NCI-H146 treated with DMSO at 0.1 percent for 48 hours (cell line): ENCODE measurements at regions not wholly inside any gene's neighbourhood (a gene's known extent, or its start where the extent isn't known, plus 50 kb on each side); places are given as distances from the start of the nearest gene placed in this dataset.

ENCODE experiments used
- DNase-seq: peaks from one replicate; lab custom pipeline; 2025; ENCODE audit not compliant: unreplicated experiment; lab: John Stamatoyannopoulos, UW

- DNase-seq: no peak
Measured at GRCh38 chr19:32257326-32258073, 87.9 kb upstream of the ZNF507 start.

- no peak for DNase-seq
Measured at GRCh38 chr19:32258167-32258566, 87.2 kb upstream of the ZNF507 start.

DNA sequence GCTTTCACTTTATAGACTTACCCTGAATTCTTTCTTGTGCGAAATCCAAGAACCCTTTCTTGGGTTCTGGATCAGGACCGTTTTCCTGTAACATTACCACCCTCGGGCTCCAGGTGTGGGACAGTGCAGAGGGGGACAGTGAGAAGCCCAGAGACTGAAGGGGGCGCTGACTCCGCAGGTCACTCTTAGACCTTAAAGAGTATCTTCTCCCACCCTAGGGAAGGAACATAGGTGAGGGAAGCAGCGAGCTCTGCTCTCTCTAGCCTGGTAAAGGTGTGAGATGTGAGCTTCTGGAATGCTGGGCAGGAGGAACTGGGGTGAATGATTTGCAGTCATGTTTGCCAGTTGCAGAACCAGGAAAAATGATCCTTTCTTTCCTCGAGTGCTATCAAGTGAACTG lies 80.8 kb upstream of the ZNF507 start:
- no peak for DNase-seq

DNA sequence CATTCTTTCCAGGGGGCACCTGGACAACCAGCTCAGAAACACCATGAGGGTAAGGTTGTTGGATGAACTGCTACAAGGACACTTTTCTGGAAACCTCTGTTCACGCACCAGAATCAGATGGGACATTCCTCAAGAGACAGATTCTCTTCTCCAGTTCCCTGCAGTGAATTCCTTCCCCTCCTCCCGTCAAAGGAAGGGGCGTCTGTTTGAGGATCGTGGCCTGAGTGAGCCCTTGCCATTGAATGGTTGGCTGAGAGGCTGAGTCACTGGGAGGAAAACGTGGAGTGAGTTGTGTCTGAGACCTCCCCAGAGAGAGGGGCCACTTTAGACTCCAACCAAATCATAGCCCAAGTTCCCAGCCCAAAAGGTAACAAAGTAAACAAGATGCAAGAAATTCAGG lies 79.4 kb upstream of the ZNF507 start:
- no peak for DNase-seq

GRCh38 chr19:32266460-32266859 lies 79.0 kb upstream of the ZNF507 start:
- no peak for DNase-seq

DNA sequence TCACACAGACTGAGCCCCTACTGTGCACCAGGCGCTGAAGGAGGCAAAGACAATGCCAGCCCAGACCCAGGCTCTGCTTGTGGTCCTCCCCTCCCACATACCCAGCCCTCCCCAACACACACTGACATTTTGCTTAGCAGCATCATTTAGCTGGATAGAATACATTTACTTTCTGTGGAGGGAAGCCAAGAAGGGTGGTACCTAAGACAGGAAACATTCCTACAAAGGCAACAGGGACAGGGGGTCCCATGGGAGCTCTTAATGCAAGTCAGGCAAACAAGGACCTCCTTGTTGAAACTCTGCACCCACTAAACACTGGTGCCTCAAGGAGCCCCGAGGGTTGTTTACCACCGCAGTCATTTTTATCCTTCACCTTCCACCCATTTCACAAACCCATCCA lies 77.0 kb upstream of the ZNF507 start:
- no peak for DNase-seq

DNA sequence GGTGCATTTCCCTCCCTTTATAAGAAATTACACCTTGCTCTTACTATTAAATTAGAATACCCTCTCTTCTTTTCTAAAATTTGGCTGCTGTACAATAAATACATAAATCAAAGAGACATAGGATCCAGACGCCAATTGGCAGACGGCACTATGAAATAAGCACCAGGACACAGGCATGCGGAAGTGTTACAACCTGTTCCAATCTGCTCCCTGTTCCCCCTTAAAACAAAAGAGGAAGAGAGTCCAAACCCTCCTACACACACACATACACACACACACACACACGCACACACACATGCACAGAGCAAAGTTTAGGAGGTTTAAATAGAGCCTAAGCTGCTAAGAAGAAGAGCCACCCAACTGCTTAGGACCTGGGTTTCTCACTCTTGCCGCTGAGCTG lies 75.6 kb upstream of the ZNF507 start:
- DNase-seq: no peak

DNA sequence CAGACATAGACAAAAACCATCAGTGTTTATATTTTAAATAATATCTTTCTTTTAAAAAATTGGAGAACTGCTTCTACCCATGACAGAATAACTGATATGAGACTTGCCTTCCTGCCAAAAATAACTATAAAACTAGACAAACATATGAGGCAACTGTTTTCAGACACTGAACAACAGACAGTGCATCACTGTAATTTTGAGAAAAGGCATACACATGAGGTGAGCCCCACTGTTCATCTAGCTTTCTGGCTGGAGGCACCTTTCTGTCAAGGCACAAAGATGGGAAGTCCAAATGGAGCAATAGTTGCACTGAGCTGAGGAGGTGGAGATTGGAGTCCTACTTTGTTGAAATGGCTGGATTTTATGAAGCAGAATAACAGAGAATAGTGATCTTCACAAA lies 71.9 kb upstream of the ZNF507 start:
- DNase-seq: no peak

GRCh38 chr19:32287086-32287485 lies 58.3 kb upstream of the ZNF507 start:
- DNase-seq: no peak

DNA sequence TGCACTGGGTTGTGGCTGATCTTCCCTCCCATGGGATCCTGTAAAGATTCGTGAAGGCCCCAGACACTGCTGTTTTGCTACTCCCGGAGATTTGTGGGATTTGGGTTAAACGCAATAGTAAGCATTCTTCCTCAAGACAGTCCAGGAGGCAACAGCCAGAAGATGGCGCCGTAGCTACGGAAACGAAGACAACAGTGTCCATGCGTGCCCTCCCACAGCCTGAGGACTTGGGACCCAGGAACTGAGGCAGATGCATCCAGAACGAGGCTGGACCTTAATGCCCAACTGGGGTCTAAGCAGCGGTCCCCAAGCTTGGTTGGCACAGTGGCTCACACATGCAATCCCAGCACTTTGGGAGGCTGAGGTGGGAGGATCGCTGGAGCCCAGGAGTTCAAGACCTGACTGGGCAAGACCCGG lies 57.6 kb upstream of the ZNF507 start:
- no peak for DNase-seq

DNA sequence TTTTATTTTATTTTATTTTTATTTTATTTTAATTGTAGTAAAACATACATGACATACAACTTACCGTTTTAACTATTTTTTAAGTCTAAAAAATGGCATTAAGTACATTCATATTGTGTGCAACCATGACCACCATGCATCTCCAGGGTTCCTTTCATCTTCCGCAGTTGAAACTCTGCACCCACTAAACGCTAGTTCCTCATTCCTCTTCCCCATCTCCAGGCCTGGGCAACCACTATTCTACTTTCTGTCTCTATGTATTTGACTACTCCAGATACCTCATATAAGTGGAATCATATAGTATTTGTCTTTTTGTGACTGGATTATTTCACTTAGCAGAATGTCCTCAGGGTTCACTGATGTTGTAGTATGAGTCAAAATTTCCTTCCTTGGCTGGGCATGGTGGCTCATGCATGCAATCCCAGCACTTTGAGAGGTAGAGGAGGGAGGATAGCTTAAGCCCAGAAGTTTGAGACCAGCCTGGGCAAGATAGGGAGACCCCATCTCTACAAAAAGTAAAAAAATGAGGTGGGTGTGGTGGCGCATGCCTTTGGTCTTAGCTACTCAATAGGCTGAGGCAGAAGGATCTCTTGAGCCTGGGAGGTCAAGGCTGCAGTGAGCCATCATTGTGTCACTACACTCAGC lies 55.7 kb upstream of the ZNF507 start:
- no peak for DNase-seq

DNA sequence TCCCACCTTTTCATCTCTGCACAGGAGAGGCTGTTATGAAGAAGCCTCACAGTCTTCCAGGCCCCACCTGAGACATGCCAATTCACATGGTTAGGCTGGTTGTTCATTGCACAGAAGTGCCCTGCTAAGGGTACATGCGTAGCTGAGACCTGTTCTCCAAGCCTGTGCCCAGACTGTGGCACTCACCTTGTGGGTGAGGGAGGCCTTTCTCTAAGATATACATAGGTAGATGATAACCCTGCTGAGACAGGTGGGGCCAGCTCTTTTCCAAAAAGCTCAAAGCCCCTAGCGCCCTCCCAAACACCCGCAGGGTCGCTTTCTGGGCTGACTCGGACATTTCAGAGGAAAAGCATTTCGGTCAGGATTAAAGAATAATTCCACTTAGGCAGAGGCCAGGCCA lies 53.5 kb upstream of the ZNF507 start:
- DNase-seq: no peak

DNA sequence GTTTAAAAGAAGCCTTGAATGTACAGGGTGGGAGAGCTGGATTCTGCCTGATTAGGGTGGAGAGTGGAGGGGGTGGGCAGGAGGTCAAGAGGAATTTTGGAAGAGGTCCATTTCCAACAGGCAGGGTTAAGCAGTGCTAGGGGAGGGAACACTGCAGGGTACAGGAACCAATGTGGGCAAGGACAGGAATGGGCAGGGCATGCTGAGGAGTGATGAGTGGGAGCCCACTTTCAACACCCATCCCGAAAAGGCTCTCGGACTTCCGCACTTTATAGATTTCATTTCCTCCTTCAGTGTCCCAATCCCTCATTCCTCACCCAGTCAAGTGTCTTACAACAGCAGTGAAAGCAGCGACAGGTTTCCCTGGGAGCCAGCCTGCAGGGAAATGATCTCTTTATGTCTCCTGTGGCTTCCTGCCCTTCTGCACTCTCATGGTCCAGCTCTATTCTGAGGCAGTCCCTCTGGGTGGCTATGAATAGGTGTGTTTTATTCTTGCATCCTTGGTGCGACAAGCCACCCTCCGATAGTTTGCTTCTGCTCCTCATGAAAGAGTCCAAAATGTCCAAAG lies 50.5 kb upstream of the ZNF507 start:
- DNase-seq: no peak
